CD8-positive, alpha-beta memory T cell (primary cell): ENCODE measurements at regions not wholly inside any gene's neighbourhood (a gene's known extent, or its start where the extent isn't known, plus 50 kb on each side); places are given as distances from the start of the nearest gene placed in this dataset.
"Not testable (repeated sequence)": the region's sequence is repeated elsewhere in the genome, so short reads cannot be mapped to it uniquely, and the experiment has no call there.

Experiments used
- CTCF ChIA-PET: fragments of 350-600 bp; sonication (Branson Sonifier 250); formaldehyde crosslinking; loops from one replicate; lab custom pipeline; 2021; ENCODE audit warnings: antibody characterized with exemption; lab: Charles Lee
- POLR2A ChIA-PET: fragments of 350-600 bp; sonication (Branson Sonifier 250); formaldehyde crosslinking; loops from one replicate; lab custom pipeline; 2021; ENCODE audit warnings: antibody characterized with exemption; lab: Charles Lee
- DNase-seq, 5 donors: peaks; one replicate each; pipeline versions ENCODE4 v3.0.0 to v3.0.0-alpha.2; 2020 to 2022; ENCODE audit warnings: mixed read lengths in 1 of 5
- H3K27ac ChIP-seq: one replicate; pipeline ENCODE4 v1.7.0; 2013; ENCODE audit warnings: low read depth, mild to moderate bottlenecking, low read length, moderate library complexity
- H3K27me3 ChIP-seq: 2 replicates; pipeline ENCODE4 v1.7.0; 2013; ENCODE audit warnings: low read length, mild to moderate bottlenecking; ENCODE audit not compliant: insufficient read depth, poor library complexity, severe bottlenecking
- H3K36me3 ChIP-seq: 2 replicates; pipeline ENCODE4 v1.7.0; 2013; ENCODE audit warnings: mild to moderate bottlenecking, low read length, moderate library complexity; ENCODE audit not compliant: insufficient read depth
- H3K4me1 ChIP-seq: 2 replicates; pipeline ENCODE4 v1.7.0; 2013; ENCODE audit warnings: mild to moderate bottlenecking, low read length, moderate library complexity; ENCODE audit not compliant: insufficient read depth
- H3K4me3 ChIP-seq: 2 replicates; pipeline ENCODE4 v1.7.0; 2013; ENCODE audit warnings: mild to moderate bottlenecking, low read length
- H3K9me3 ChIP-seq: 2 replicates; pipeline ENCODE4 v1.7.0; 2013; ENCODE audit warnings: mild to moderate bottlenecking, low read length
- H3K27ac Mint-ChIP-seq, 8 donors: one replicate each; pipeline ENCODE4 v1.8.0; 2020 to 2021; ENCODE audit warnings: mixed read lengths in 8 of 8, mild to moderate bottlenecking in 6 of 8, inconsistent platforms in 3 of 8, moderate library complexity in 3 of 8
- H3K27me3 Mint-ChIP-seq, 2 donors: one replicate each; pipeline ENCODE4 v1.8.0; 2020 to 2021; ENCODE audit warnings: mixed read lengths in 2 of 2, mild to moderate bottlenecking in 1 of 2, moderate library complexity in 1 of 2
- H3K36me3 Mint-ChIP-seq, 3 donors: one replicate each; pipeline ENCODE4 v1.8.0; 2020 to 2021; ENCODE audit warnings: mixed read lengths in 3 of 3, inconsistent platforms in 1 of 3, mild to moderate bottlenecking in 1 of 3
- H3K4me1 Mint-ChIP-seq, 3 donors: one replicate each; pipeline ENCODE4 v1.8.0; 2020 to 2021; ENCODE audit warnings: mixed read lengths in 3 of 3, inconsistent platforms in 1 of 3, mild to moderate bottlenecking in 1 of 3
- H3K4me3 Mint-ChIP-seq, 7 donors: one replicate each; pipeline ENCODE4 v1.8.0; 2020 to 2021; ENCODE audit warnings: mixed read lengths in 7 of 7, mild to moderate bottlenecking in 6 of 7, moderate library complexity in 4 of 7, inconsistent platforms in 2 of 7
- H3K9me3 Mint-ChIP-seq, 5 donors: one replicate each; pipeline ENCODE4 v1.8.0; 2020 to 2022; ENCODE audit warnings: mixed read lengths in 5 of 5, mild to moderate bottlenecking in 3 of 5, moderate library complexity in 2 of 5, inconsistent platforms in 1 of 5

GRCh38 chr22:25495285-25495684, 69.2 kb upstream of the GRK3 start:
- H3K36me3 ChIP-seq: no peaks in the 10 kb centered on the region
- Mint-ChIP-seq H3K4me1 (no peaks in the 10 kb centered on the region), H3K27me3 (peaks cover 0 to 1% of the 10 kb centered on the region in 2 donors), H3K36me3 (peaks cover 4 to 7% (median 7%) of the 10 kb centered on the region in 3 donors), H3K9me3 (no peaks in the 10 kb centered on the region), H3K4me3 (no peak overlapping the region), H3K27ac (no peak overlapping the region)
- CTCF ChIA-PET: no interaction called here
- POLR2A ChIA-PET: no interaction called here
- no peaks in the 10 kb centered on the region for H3K9me3 ChIP-seq
- H3K27me3 ChIP-seq: no peaks in the 10 kb centered on the region
- H3K27ac ChIP-seq: no peak overlapping the region
- no peak overlapping the region for H3K4me3 ChIP-seq
- no peaks in the 10 kb centered on the region for H3K4me1 ChIP-seq
- DNase-seq: no peak

- Mint-ChIP-seq H3K4me3 (no peak overlapping the region), H3K9me3 (no peaks in the 10 kb centered on the region), H3K4me1 (no peaks in the 10 kb centered on the region), H3K36me3 (peaks cover 0 to 5% (median 0%) of the 10 kb centered on the region in 3 donors), H3K27ac (no peak overlapping the region), H3K27me3 (peaks cover 0 to 1% of the 10 kb centered on the region in 2 donors)
- no peaks in the 10 kb centered on the region for H3K36me3 ChIP-seq
- DNase-seq: no peak
- H3K9me3 ChIP-seq: no peaks in the 10 kb centered on the region
- CTCF ChIA-PET: no interaction called here
- H3K27me3 ChIP-seq: no peaks in the 10 kb centered on the region
- no peak overlapping the region for H3K4me3 ChIP-seq
- POLR2A ChIA-PET: no interaction called here
- H3K27ac ChIP-seq: no peak overlapping the region
- H3K4me1 ChIP-seq: no peaks in the 10 kb centered on the region
Measured at GRCh38 chr22:25496396-25497064, 67.9 kb upstream of the GRK3 start.

- no peak overlapping the region for H3K4me3 Mint-ChIP-seq
- H3K4me3 ChIP-seq: no peak overlapping the region
- POLR2A ChIA-PET: no interaction called here
- no peak overlapping the region for H3K27ac Mint-ChIP-seq
- no peaks in the 10 kb centered on the region for H3K27me3 ChIP-seq
- CTCF ChIA-PET: no interaction called here
- H3K4me1 ChIP-seq: no peaks in the 10 kb centered on the region
- no peak overlapping the region for H3K27ac ChIP-seq
- H3K36me3 Mint-ChIP-seq: peaks cover 0 to 3% (median 3%) of the 10 kb centered on the region in 3 donors
- no peaks in the 10 kb centered on the region for H3K36me3 ChIP-seq
- no peaks in the 10 kb centered on the region for H3K9me3 ChIP-seq
- no peak for DNase-seq
- peaks cover 0 to 1% of the 10 kb centered on the region in 2 donors for H3K27me3 Mint-ChIP-seq
- H3K4me1 Mint-ChIP-seq: no peaks in the 10 kb centered on the region
- no peaks in the 10 kb centered on the region for H3K9me3 Mint-ChIP-seq
Measured at GRCh38 chr22:25497181-25497641, 67.3 kb upstream of the GRK3 start.

- Mint-ChIP-seq H3K27ac (no peak overlapping the region), H3K27me3 (peaks cover 0 to 1% of the 10 kb centered on the region in 2 donors), H3K4me3 (no peak overlapping the region), H3K9me3 (no peaks in the 10 kb centered on the region), H3K4me1 (no peaks in the 10 kb centered on the region), H3K36me3 (peaks cover 0 to 3% (median 3%) of the 10 kb centered on the region in 3 donors)
- DNase-seq: no peak
- Histone ChIP-seq H3K4me3 (no peak overlapping the region), H3K36me3 (no peaks in the 10 kb centered on the region), H3K27me3 (no peaks in the 10 kb centered on the region), H3K9me3 (no peaks in the 10 kb centered on the region), H3K27ac (no peak overlapping the region), H3K4me1 (no peaks in the 10 kb centered on the region)
- ChIA-PET POLR2A (no interaction called here), CTCF (no interaction called here)
Measured at GRCh38 chr22:25497716-25498115, 66.8 kb upstream of the GRK3 start.

GRCh38 chr22:25500671-25501070, 63.8 kb upstream of the GRK3 start:
- DNase-seq, H3K36me3 ChIP-seq, H3K27me3 ChIP-seq, H3K27ac Mint-ChIP-seq, H3K36me3 Mint-ChIP-seq, H3K4me3 ChIP-seq, H3K4me1 ChIP-seq, H3K9me3 ChIP-seq, H3K4me1 Mint-ChIP-seq, POLR2A ChIA-PET, H3K4me3 Mint-ChIP-seq, H3K9me3 Mint-ChIP-seq, H3K27me3 Mint-ChIP-seq, H3K27ac ChIP-seq: not testable (repeated sequence)
- CTCF ChIA-PET: interaction anchor here (0.6 kb wide), 1 partner anchor 46 kb away, joined by 3 read pairs; no protein-coding TSS in a partner anchor

GRCh38 chr22:25504017-25504416, 60.5 kb upstream of the GRK3 start:
- H3K36me3 ChIP-seq, H3K36me3 Mint-ChIP-seq, H3K27ac ChIP-seq, H3K4me3 Mint-ChIP-seq, DNase-seq, H3K4me3 ChIP-seq, H3K9me3 Mint-ChIP-seq, H3K4me1 ChIP-seq, H3K4me1 Mint-ChIP-seq, H3K27me3 ChIP-seq, H3K9me3 ChIP-seq, POLR2A ChIA-PET, CTCF ChIA-PET, H3K27me3 Mint-ChIP-seq, H3K27ac Mint-ChIP-seq: not testable (repeated sequence)

GRCh38 chr22:25508161-25508560, 56.3 kb upstream of the GRK3 start:
- ChIA-PET POLR2A (no interaction called here), CTCF (no interaction called here)
- H3K4me3 Mint-ChIP-seq: no peak overlapping the region
- H3K9me3 Mint-ChIP-seq: no peaks in the 10 kb centered on the region
- Histone ChIP-seq H3K27ac (no peak overlapping the region), H3K4me1 (no peaks in the 10 kb centered on the region), H3K4me3 (no peak overlapping the region), H3K36me3 (no peaks in the 10 kb centered on the region), H3K9me3 (no peaks in the 10 kb centered on the region), H3K27me3 (no peaks in the 10 kb centered on the region)
- H3K4me1 Mint-ChIP-seq: no peaks in the 10 kb centered on the region
- no peak for DNase-seq
- no peak overlapping the region for H3K27ac Mint-ChIP-seq
- H3K27me3 Mint-ChIP-seq: no peaks in the 10 kb centered on the region
- peaks cover 4 to 29% (median 15%) of the 10 kb centered on the region in 3 donors for H3K36me3 Mint-ChIP-seq

- no peaks in the 10 kb centered on the region for H3K4me1 Mint-ChIP-seq
- Histone ChIP-seq H3K9me3 (no peaks in the 10 kb centered on the region), H3K27ac (no peak overlapping the region), H3K27me3 (no peaks in the 10 kb centered on the region), H3K36me3 (no peaks in the 10 kb centered on the region), H3K4me3 (no peak overlapping the region), H3K4me1 (no peaks in the 10 kb centered on the region)
- no peak overlapping the region for H3K4me3 Mint-ChIP-seq
- ChIA-PET CTCF (no interaction called here), POLR2A (no interaction called here)
- H3K27ac Mint-ChIP-seq: no peak overlapping the region
- H3K27me3 Mint-ChIP-seq: no peaks in the 10 kb centered on the region
- no peaks in the 10 kb centered on the region for H3K9me3 Mint-ChIP-seq
- peaks cover 4 to 29% (median 15%) of the 10 kb centered on the region in 3 donors for H3K36me3 Mint-ChIP-seq
- no peak for DNase-seq
Measured at GRCh38 chr22:25508761-25509321, 55.6 kb upstream of the GRK3 start.
